NT2/D1 (cell line): ENCODE measurements at regions not wholly inside any gene's neighbourhood (a gene's known extent, or its start where the extent isn't known, plus 50 kb on each side); places are given as distances from the start of the nearest gene placed in this dataset.

Experiments used
- DNase-seq: peaks from one replicate; pipeline ENCODE4 v3.0.0-alpha.2; 2011; ENCODE audit warnings: low read depth, low spot score
- H3K27me3 ChIP-seq: 2 replicates; pipeline ENCODE4 v1.6.0; 2011; ENCODE audit warnings: mild to moderate bottlenecking; ENCODE audit not compliant: insufficient read length, insufficient read depth
- H3K36me3 ChIP-seq: 2 replicates; pipeline ENCODE4 v1.6.1; 2011; ENCODE audit warnings: mild to moderate bottlenecking, low read length, mixed read lengths; ENCODE audit not compliant: insufficient read depth, insufficient read length
- H3K4me1 ChIP-seq: 2 replicates; pipeline ENCODE4 v1.5.1; 2011; ENCODE audit not compliant: insufficient read depth, insufficient read length
- H3K4me3 ChIP-seq: 2 replicates; pipeline ENCODE4 v1.5.1; 2011; ENCODE audit warnings: low read depth; ENCODE audit not compliant: insufficient read length
- H3K9ac ChIP-seq: 2 replicates; pipeline ENCODE4 v1.6.0; 2011; ENCODE audit warnings: low read depth; ENCODE audit not compliant: insufficient read length
- H3K9me3 ChIP-seq: 2 replicates; pipeline ENCODE4 v1.5.1; 2011; ENCODE audit warnings: mild to moderate bottlenecking, low read length; ENCODE audit not compliant: insufficient read depth
- SUZ12 ChIP-seq: IDR thresholded peaks from 2 replicates; pipeline ENCODE4 v1.6.1; 2011; ENCODE audit not compliant: insufficient read length, insufficient read depth; ENCODE audit errors: extremely low read depth
- YY1 ChIP-seq: IDR thresholded peaks from 2 replicates; pipeline ENCODE4 v1.6.1; 2011; ENCODE audit not compliant: insufficient read length, insufficient read depth
- ZNF274 ChIP-seq: IDR thresholded peaks from 2 replicates; pipeline ENCODE4 v1.6.1; 2011; ENCODE audit warnings: mild to moderate bottlenecking, low read depth, low read length

DNA sequence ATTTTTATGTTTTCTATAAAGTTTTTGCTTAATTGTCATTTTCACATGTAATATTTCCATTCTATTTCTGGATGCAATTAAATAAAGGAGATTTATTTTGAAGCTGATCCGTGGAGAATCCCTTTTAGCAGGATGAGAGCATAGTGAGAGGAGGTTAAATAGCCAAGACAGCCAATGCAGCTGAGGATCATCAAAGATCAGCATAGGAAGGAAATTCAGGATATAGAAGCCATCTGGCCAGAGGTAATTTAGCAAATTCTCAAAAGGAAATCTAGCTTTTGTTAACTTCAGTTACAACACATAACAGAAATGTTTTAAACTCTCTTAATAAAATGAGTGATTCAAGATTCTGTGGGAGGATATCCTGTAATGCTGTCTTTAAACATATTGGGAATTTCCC lies 122.8 kb upstream of the PDE3A start:
- no peaks in the 10 kb centered on the region for H3K27me3 ChIP-seq
- no peaks in the 10 kb centered on the region for H3K4me1 ChIP-seq
- no peak for DNase-seq
- no peak overlapping the region for H3K4me3 ChIP-seq
- TF ChIP-seq SUZ12 (no peak), YY1 (no peak), ZNF274 (no peak)
- H3K9me3 ChIP-seq, result no peaks in the 10 kb centered on the region
- H3K36me3 ChIP-seq, result no peaks in the 10 kb centered on the region
- H3K9ac ChIP-seq, result no peak overlapping the region

DNA sequence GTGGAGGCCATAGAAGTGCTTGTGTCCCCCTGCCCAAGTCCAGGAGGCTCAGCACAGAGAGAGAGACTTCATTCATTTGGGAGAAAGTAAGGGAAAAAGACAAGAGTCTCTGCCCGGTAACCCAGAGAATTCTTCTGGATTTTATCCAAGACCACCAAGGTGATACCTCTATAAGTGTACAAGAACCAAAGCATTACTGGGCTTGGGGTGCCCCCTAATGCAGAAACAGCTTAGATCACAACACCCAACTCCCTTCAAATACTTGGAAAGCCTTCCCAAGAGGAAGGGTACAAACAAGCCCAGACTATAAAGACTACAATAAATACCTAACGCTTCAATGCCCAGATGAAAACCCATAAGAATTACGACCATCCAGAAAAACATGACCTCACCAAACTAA lies 119.7 kb upstream of the PDE3A start:
- H3K4me3 ChIP-seq, result no peak overlapping the region
- no peak overlapping the region for H3K9ac ChIP-seq
- H3K27me3 ChIP-seq, result no peaks in the 10 kb centered on the region
- TF ChIP-seq YY1 (no peak), SUZ12 (no peak), ZNF274 (no peak)
- H3K4me1 ChIP-seq, result no peaks in the 10 kb centered on the region
- H3K36me3 ChIP-seq, result no peaks in the 10 kb centered on the region
- H3K9me3 ChIP-seq, result no peaks in the 10 kb centered on the region
- no peak for DNase-seq

- H3K36me3 ChIP-seq, result no peaks in the 10 kb centered on the region
- H3K9me3 ChIP-seq, result no peaks in the 10 kb centered on the region
- no peaks in the 10 kb centered on the region for H3K27me3 ChIP-seq
- no peak for TF ChIP-seq ZNF274
- no peak for TF ChIP-seq YY1
- TF ChIP-seq SUZ12, result no peak
- DNase-seq, result no peak
- H3K4me1 ChIP-seq, result no peaks in the 10 kb centered on the region
- H3K9ac ChIP-seq, result no peak overlapping the region
- H3K4me3 ChIP-seq, result no peak overlapping the region
Measured at GRCh38 chr12:20250761-20251160, 117.6 kb upstream of the PDE3A start.

- Histone ChIP-seq H3K9me3 (no peaks in the 10 kb centered on the region), H3K4me1 (no peaks in the 10 kb centered on the region), H3K4me3 (no peak overlapping the region), H3K9ac (no peak overlapping the region), H3K27me3 (no peaks in the 10 kb centered on the region), H3K36me3 (no peaks in the 10 kb centered on the region)
- TF ChIP-seq SUZ12, result no peak
- no peak for TF ChIP-seq ZNF274
- no peak for TF ChIP-seq YY1
- no peak for DNase-seq
Measured at GRCh38 chr12:20257311-20257710, 111.0 kb upstream of the PDE3A start.

GRCh38 chr12:20259786-20260185 lies 108.6 kb upstream of the PDE3A start:
- no peaks in the 10 kb centered on the region for H3K4me1 ChIP-seq
- TF ChIP-seq SUZ12 (no peak), ZNF274 (no peak), YY1 (no peak)
- H3K9ac ChIP-seq, result no peak overlapping the region
- H3K36me3 ChIP-seq, result no peaks in the 10 kb centered on the region
- DNase-seq, result no peak
- H3K27me3 ChIP-seq, result no peaks in the 10 kb centered on the region
- no peak overlapping the region for H3K4me3 ChIP-seq
- H3K9me3 ChIP-seq, result no peaks in the 10 kb centered on the region

- Histone ChIP-seq H3K9ac (no peak overlapping the region), H3K36me3 (no peaks in the 10 kb centered on the region), H3K4me3 (no peak overlapping the region), H3K9me3 (no peaks in the 10 kb centered on the region), H3K4me1 (no peaks in the 10 kb centered on the region), H3K27me3 (no peaks in the 10 kb centered on the region)
- TF ChIP-seq ZNF274 (no peak), SUZ12 (no peak), YY1 (no peak)
- DNase-seq, result no peak
Measured at GRCh38 chr12:20260851-20261250, 107.5 kb upstream of the PDE3A start.

GRCh38 chr12:20262119-20262518 lies 106.2 kb upstream of the PDE3A start:
- H3K4me1 ChIP-seq, result no peaks in the 10 kb centered on the region
- DNase-seq, result no peak
- TF ChIP-seq SUZ12 (no peak), YY1 (no peak), ZNF274 (no peak)

DNA sequence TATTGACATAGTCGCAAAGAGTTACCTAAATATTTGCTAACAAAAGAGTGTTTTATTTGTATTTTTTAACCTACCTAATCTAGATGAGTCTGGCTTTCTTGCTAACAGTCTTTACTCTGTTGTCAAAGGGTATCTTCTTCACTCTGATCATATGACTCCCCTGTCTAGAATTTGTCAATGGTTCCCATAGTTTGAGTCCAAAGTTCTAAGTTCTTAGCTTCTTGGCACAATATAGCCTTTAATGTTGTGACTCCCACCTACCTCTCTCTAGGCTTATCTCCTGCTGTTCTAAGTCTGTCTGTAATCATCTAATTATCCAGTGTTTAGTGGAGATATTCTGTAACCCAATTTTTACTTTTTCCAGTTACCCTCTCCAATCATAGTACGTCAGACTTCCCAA lies 104.3 kb upstream of the PDE3A start:
- Histone ChIP-seq H3K36me3 (no peaks in the 10 kb centered on the region), H3K9me3 (no peaks in the 10 kb centered on the region), H3K27me3 (no peaks in the 10 kb centered on the region), H3K9ac (no peak overlapping the region), H3K4me3 (no peak overlapping the region), H3K4me1 (no peaks in the 10 kb centered on the region)
- TF ChIP-seq ZNF274 (no peak), SUZ12 (no peak), YY1 (no peak)
- DNase-seq, result no peak

More at GRCh38 chr12:20262119-20262518, 106.2 kb upstream of the PDE3A start:
- H3K27me3 ChIP-seq, result no peaks in the 10 kb centered on the region
- H3K9me3 ChIP-seq, result no peaks in the 10 kb centered on the region
- no peak overlapping the region for H3K4me3 ChIP-seq
- H3K36me3 ChIP-seq, result no peaks in the 10 kb centered on the region
- no peak overlapping the region for H3K9ac ChIP-seq
